Choroid plexus epithelial cell (primary cell): ENCODE measurements at regions not wholly inside any gene's neighbourhood (a gene's known extent, or its start where the extent isn't known, plus 50 kb on each side); places are given as distances from the start of the nearest gene placed in this dataset.

Experiments
- DNase-seq: peaks from one replicate; pipeline ENCODE4 v3.0.0-alpha.2; 2010; ENCODE audit warnings: low read depth
- H3K4me3 ChIP-seq: 2 replicates; pipeline ENCODE4 v1.5.1; 2011; ENCODE audit warnings: low read depth, mild to moderate bottlenecking, control low read depth, low read length, moderate library complexity
- CTCF ChIP-seq: conservative IDR thresholded peaks from 2 replicates; pipeline ENCODE4 v1.5.1; 2011; ENCODE audit warnings: low read depth, mild to moderate bottlenecking, control low read depth, inconsistent platforms, low read length, moderate library complexity

- H3K4me3 ChIP-seq: no peak overlapping the region
- DNase-seq: no peak
- TF ChIP-seq CTCF: no peak
These were observed 191.7 kb upstream of the STK17B start for GRCh38 chr2:196362973-196363549.

DNA sequence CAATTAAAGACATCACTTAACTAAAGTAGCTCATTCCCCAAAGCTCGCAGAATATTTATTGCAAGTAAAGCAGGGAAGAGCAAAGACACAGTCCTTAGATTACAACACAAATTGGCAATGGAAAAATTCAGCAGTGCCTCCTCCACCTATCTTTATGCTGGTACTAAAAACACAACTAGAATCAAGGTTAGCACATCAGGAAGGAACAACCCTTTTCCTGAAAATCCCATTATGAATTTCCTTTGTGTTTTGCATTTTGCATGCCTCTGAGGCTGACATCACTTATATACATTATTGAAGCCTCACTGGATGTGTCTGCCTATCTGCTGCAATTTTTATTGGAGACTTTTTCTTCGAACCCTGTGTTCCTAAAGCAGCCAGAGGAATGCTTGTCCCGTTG is 193.8 kb upstream of the STK17B start:
- no peak for TF ChIP-seq CTCF
- no peak for DNase-seq
- H3K4me3 ChIP-seq: no peak overlapping the region

DNA sequence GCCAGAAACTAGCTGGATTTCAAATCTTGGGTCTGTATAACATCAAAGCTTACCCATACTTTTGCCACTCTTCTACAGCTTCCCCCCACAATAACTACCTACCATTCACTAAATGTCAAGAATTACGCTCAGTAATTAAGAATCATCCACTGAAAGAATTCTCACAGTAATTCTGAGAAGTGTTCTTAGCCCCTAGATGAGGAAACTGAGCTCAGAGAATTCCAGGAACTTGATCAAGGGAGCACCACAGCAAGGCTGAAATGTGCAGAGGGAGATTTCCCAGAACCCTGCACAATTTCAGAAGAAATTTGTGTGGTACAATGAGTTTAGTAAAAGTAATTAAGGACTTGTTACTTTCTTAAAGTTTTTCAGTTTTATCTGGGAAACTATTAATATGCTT is 194.5 kb upstream of the STK17B start:
- no peak for TF ChIP-seq CTCF
- DNase-seq: no peak

DNA sequence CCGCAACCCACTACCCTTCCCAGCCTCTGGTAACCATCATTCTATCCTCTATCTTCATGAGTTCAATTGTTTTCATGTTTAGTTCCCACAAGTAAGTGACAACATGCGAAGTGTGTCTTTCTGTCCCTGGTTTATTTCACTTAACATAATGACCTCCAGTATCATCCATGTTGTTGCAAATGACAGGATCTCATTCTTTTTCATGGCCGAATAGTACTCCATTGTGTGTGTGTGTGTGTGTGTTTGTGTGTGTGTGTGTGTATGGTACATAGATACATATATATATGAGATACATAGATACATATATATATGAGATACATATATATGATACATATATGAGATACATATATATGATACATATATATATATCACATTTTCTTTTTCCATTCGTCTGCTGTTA is 196.3 kb upstream of the STK17B start:
- no peak for TF ChIP-seq CTCF
- no peak for DNase-seq
- no peak overlapping the region for H3K4me3 ChIP-seq

More for the DNA sequence above, 194.5 kb upstream of the STK17B start:
- H3K4me3 ChIP-seq: no peak overlapping the region

- H3K4me3 ChIP-seq: no peak overlapping the region
- no peak for DNase-seq
- no peak for TF ChIP-seq CTCF
These were observed 197.3 kb upstream of the STK17B start for GRCh38 chr2:196368546-196369225.

DNA sequence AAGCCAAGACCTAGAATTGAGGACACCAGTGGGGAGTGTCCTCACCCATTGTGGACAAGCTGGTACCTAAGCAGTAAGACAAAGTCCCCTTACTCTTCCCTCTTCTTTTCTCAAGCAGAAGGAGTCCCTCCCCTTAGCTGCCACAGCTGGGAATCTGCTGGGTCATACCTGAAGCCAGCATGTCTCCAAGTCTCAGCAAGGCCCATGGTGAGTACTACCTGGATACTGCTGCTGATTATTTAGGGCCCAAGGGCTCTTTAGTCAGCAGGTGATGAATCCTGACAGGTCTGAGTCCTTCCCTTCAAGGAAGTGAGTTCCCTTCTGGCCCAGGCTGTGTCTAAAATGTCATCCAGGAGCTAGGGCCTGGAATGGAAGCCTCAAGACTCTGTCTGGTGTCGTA is 198.6 kb upstream of the STK17B start:
- TF ChIP-seq CTCF: no peak
- DNase-seq: no peak
- no peak overlapping the region for H3K4me3 ChIP-seq

- TF ChIP-seq CTCF: no peak
- peak; percentile 32 for DNase-seq
- no peak overlapping the region for H3K4me3 ChIP-seq
These were observed 199.0 kb upstream of the STK17B start for GRCh38 chr2:196370381-196370780.
